ENCODE measurements at regions not wholly inside any gene's neighbourhood (a gene's known extent, or its start where the extent isn't known, plus 50 kb on each side); places are given as distances from the start of the nearest gene placed in this dataset.

DNA sequence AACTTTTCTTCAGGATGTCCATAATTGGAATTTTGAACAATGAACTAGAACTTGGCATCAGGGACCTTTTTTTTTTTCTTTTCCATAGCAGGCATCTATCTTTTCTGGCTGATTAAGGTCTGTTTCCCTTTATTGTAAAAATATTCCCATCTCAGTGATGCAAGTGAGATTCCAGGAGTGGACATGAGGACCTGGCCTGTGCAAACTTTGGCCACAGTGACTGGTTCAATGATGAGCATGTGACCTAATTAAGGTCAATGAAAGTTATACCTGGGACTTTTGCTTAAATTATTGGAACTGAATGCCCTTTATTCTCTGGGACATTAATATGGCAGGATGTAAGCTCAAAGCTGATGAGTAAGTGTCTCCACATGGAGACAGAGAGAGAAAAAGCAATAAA is 83.8 kb downstream of the DIO2 start:
- TF ChIP-seq POLR2A (IDR thresholded peaks at IDR 0.05) (no peak), CTCF (IDR thresholded peaks at IDR 0.05) (no peak)
- DNase-seq, result no peak
- no peak overlapping the region for H3K27ac ChIP-seq
- H3K4me3 ChIP-seq, result no peak overlapping the region
- no peaks in the 10 kb centered on the region for H3K9me3 ChIP-seq
- no peaks in the 10 kb centered on the region for H3K4me1 ChIP-seq
- H3K36me3 ChIP-seq, result no peaks in the 10 kb centered on the region
- intact Hi-C loops (cut with DNase I; ENCODE audit: low total_unique reads), result no loop called here
- H3K27me3 ChIP-seq, result no peaks in the 10 kb centered on the region

DNA sequence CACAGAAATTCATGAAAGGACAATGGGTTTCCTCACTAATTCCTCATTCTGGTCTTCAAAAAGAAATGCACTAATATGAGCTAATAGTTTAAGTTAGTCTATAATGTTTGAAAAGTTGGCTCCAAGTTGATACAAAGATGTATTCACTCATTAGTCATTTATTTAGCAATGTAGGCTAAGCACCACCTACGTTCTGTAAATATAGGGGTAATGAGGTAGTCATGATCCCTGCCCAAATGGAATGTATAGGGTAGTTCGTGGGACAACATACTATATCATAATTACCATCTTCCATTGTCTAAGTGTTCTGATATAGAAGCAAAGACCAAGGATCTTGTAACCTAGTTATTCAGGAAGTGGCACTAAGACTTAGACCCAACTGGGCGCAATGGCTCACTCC is 86.5 kb downstream of the DIO2 start:
- Histone ChIP-seq H3K4me1 (no peaks in the 10 kb centered on the region), H3K9me3 (no peaks in the 10 kb centered on the region), H3K27ac (no peak overlapping the region), H3K36me3 (no peaks in the 10 kb centered on the region), H3K4me3 (no peak overlapping the region), H3K27me3 (no peaks in the 10 kb centered on the region)
- no peak for DNase-seq
- intact Hi-C loops (cut with DNase I; ENCODE audit: low total_unique reads), result no loop called here
- no peak for TF ChIP-seq CTCF (IDR thresholded peaks at IDR 0.05)
- no peak for TF ChIP-seq POLR2A (IDR thresholded peaks at IDR 0.05)

DNA sequence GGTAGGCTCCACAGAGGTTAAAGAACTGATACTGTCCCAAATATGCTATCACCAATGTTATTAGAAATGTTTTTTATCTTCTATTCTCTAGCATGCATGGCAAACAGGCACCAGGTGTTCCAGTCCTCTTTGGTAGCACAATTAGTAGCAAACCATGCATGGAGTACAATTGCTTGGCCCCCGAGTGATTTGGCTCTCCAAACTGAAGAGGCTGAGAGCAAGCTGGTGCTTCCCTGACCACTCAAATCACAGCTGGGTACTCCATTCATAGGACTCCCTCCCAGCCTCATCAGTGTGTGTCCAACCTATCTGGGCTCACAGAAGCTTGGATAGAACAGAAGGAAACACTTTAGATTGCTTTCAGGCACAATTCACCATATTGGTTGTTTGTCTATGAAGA is 93.4 kb downstream of the DIO2 start:
- no peak overlapping the region for H3K4me3 ChIP-seq
- intact Hi-C loops (cut with DNase I; ENCODE audit: low total_unique reads), result no loop called here
- TF ChIP-seq POLR2A (IDR thresholded peaks at IDR 0.05) (no peak), CTCF (IDR thresholded peaks at IDR 0.05) (no peak)
- no peak for DNase-seq
- H3K4me1 ChIP-seq, result no peaks in the 10 kb centered on the region
- H3K27ac ChIP-seq, result no peak overlapping the region
- H3K27me3 ChIP-seq, result no peaks in the 10 kb centered on the region
- no peaks in the 10 kb centered on the region for H3K36me3 ChIP-seq
- no peaks in the 10 kb centered on the region for H3K9me3 ChIP-seq

DNA sequence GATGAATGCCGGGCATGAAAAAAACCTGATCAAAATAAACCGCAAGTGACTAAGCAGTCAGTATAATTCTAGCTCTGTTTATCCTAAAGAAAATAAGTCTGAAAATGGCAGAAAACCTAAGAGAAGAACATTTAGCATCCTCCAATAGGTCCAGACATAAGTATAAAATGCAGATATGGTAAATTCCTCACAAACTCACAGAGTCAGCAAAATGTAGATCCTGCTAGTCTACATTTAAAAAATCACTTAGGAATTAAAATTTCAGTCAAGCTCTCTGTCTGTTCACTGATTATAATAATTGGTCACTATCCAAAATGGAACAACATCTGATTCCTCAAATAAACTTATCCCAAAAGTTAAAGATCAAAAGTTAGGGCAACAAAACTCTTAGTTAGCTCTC is 95.1 kb downstream of the DIO2 start:
- no peaks in the 10 kb centered on the region for H3K36me3 ChIP-seq
- H3K4me1 ChIP-seq, result no peaks in the 10 kb centered on the region
- intact Hi-C loops (cut with DNase I; ENCODE audit: low total_unique reads), result no loop called here
- TF ChIP-seq POLR2A (IDR thresholded peaks at IDR 0.05) (no peak), CTCF (IDR thresholded peaks at IDR 0.05) (no peak)
- no peak for DNase-seq
- no peak overlapping the region for H3K27ac ChIP-seq
- no peak overlapping the region for H3K4me3 ChIP-seq
- H3K27me3 ChIP-seq, result no peaks in the 10 kb centered on the region
- H3K9me3 ChIP-seq, result no peaks in the 10 kb centered on the region

DNA sequence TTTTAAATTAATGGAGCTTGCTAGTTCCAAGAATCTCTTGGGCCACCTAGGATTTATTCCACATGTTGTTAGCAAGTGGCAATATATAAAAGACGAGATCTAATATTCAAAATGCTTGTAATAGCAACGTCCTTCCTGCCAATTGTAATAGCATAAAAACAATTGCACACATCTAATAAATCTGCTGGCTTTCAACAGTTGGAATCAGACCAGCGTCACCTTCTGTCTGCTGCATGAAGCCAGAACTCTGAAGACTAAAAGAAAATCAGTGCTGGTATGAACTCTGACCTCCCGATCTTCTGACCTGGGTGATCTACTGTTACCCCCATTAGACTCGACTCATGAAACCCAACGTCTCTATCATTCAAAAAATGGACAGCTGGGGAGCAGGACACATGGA is 100.6 kb downstream of the DIO2 start:
- Histone ChIP-seq H3K4me3 (no peak overlapping the region), H3K4me1 (no peaks in the 10 kb centered on the region), H3K27me3 (no peaks in the 10 kb centered on the region), H3K9me3 (no peaks in the 10 kb centered on the region), H3K27ac (no peak overlapping the region), H3K36me3 (no peaks in the 10 kb centered on the region)
- intact Hi-C loops (cut with DNase I; ENCODE audit: low total_unique reads), result no loop called here
- TF ChIP-seq CTCF (IDR thresholded peaks at IDR 0.05), result no peak
- TF ChIP-seq POLR2A (IDR thresholded peaks at IDR 0.05), result no peak
- DNase-seq, result no peak

Data from uterus (tissue), 3 donors.